ENCODE measurements at regions not wholly inside any gene's neighbourhood (a gene's known extent, or its start where the extent isn't known, plus 50 kb on each side); places are given as distances from the start of the nearest gene placed in this dataset.

DNA sequence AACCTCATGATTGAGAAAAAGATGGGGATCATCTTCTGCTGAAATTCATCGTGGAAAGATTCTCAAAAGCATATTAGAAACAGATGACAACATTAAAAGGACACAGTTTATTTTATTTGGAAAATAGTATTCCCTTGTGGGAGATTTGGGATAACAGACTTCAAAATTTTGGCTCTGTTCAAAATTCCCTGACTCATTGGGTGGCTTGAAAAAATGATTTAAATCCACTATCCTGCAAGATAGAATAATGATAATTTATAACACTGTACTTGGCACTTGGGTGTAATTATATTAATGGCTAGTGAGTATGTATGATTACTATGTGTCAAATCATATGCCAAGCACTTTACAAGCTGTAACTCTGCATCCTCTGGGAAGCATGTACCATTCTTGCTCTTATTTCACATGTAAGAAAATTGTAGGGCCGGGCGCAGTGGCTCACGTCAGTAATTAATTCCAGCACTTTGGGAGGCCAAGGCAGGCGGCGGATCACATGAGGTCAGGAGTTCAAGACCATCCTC lies 128.8 kb downstream of the LMNTD1 start:
- no peak overlapping the region for H2AFZ ChIP-seq (ENCODE audit: low read depth, low read length)
- no peaks in the 10 kb centered on the region for H3K27me3 ChIP-seq (ENCODE audit: control insufficient read depth in 2 of 2, insufficient read depth in 2 of 2, low read length in 2 of 2)
- no peaks in the 10 kb centered on the region for H3K79me2 ChIP-seq (ENCODE audit: control insufficient read depth, insufficient read depth, low read length)
- no peak for FAIRE-seq
- H3K36me3 ChIP-seq (ENCODE audit: control insufficient read depth, insufficient read depth, low read length), result no peaks in the 10 kb centered on the region
- H3K4me3 ChIP-seq, result no peak overlapping the region
- in situ Hi-C loops (cut with MboI) (no loop called here), intact Hi-C loops (cut with micrococcal nuclease) (no loop called here)
- no peaks in the 10 kb centered on the region for H3K9me1 ChIP-seq (ENCODE audit: control insufficient read depth, insufficient read depth, low read length)
- TF ChIP-seq ZBED1 (IDR thresholded peaks at IDR 0.05), result no peak
- TF ChIP-seq KLF6 (CRISPR knock-in tag; IDR thresholded peaks at IDR 0.05; ENCODE audit: borderline replicate concordance), result no peak
- no peak for TF ChIP-seq ZZZ3 (IDR thresholded peaks at IDR 0.05)
- TF ChIP-seq MIER1 (IDR thresholded peaks at IDR 0.05; ENCODE audit: low read depth), result no peak
- TF ChIP-seq, protein P1, sequence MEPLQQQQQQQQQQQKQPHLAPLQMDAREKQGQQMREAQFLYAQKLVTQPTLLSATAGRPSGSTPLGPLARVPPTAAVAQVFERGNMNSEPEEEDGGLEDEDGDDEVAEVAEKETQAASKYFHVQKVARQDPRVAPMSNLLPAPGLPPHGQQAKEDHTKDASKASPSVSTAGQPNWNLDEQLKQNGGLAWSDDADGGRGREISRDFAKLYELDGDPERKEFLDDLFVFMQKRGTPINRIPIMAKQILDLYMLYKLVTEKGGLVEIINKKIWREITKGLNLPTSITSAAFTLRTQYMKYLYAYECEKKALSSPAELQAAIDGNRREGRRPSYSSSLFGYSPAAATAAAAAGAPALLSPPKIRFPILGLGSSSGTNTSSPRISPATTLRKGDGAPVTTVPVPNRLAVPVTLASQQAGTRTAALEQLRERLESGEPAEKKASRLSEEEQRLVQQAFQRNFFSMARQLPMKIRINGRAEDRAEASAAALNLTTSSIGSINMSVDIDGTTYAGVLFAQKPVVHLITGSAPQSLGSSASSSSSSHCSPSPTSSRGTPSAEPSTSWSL (CRISPR knock-in tag; IDR thresholded peaks at IDR 0.05; ENCODE audit: borderline replicate concordance), result no peak
- no peak for TF ChIP-seq ZNF263 (CRISPR knock-in tag; IDR thresholded peaks at IDR 0.05; ENCODE audit: borderline replicate concordance)
- no peak for TF ChIP-seq ZNF76 (CRISPR knock-in tag; IDR thresholded peaks at IDR 0.05; ENCODE audit: borderline replicate concordance)
- TF ChIP-seq, protein P2, sequence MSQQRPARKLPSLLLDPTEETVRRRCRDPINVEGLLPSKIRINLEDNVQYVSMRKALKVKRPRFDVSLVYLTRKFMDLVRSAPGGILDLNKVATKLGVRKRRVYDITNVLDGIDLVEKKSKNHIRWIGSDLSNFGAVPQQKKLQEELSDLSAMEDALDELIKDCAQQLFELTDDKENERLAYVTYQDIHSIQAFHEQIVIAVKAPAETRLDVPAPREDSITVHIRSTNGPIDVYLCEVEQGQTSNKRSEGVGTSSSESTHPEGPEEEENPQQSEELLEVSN (IDR thresholded peaks at IDR 0.05; ENCODE audit: borderline replicate concordance in 1 of 2, extremely low read depth in 1 of 2, insufficient read depth in 1 of 2, insufficient read length in 1 of 2, low read depth in 1 of 2, low read length in 1 of 2, poor library complexity in 1 of 2, severe bottlenecking in 1 of 2), result no peak
- TF ChIP-seq ZC3H4 (CRISPR knock-in tag; IDR thresholded peaks at IDR 0.05; ENCODE audit: borderline replicate concordance), result no peak
- no peak for TF ChIP-seq L3MBTL2 (IDR thresholded peaks at IDR 0.05)
- TF ChIP-seq BHLHE40 (IDR thresholded peaks at IDR 0.05; ENCODE audit: low read length), result no peak
- no peak for TF ChIP-seq NCOA6 (IDR thresholded peaks at IDR 0.05)
- no peak for TF ChIP-seq POLR2H (tag; IDR thresholded peaks at IDR 0.05; ENCODE audit: low read depth)
- H3K4me2 ChIP-seq (ENCODE audit: insufficient read depth, low read length), result no peak overlapping the region
- no peaks in the 10 kb centered on the region for H3K9me3 ChIP-seq (replicated peaks; ENCODE audit: control insufficient read depth, insufficient read depth, low read depth, low read length)
- no peaks in the 10 kb centered on the region; a peak in 1 of 5 replicates for H3K4me1 ChIP-seq (replicated peaks in 1 of 2; ENCODE audit: control insufficient read depth in 2 of 2, insufficient read depth in 2 of 2, low read length in 2 of 2)
- POLR2A ChIA-PET, result no interaction called here
- no peaks in the 10 kb centered on the region for H4K20me1 ChIP-seq (replicated peaks; ENCODE audit: control insufficient read depth, insufficient read depth, low read length)
- no peak for DNase-seq (ENCODE audit: extremely low read depth in 1 of 4, low spot score in 3 of 4)
- CTCF ChIA-PET (ENCODE audit: low intra/inter-chr PET ratio), result interaction anchor here (0.5 kb wide), 1 partner anchor 37 kb away, joined by 3 read pairs; no protein-coding TSS in a partner anchor
- H3K27ac ChIP-seq (ENCODE audit: extremely low read depth, low read depth, low read length), result no peak overlapping the region
- H3K9ac ChIP-seq (ENCODE audit: insufficient read depth in 1 of 2, low read depth in 2 of 2, low read length in 2 of 2), result no peak overlapping the region
- 2% methylated on average over 6 of the region's 6 CpGs for whole genome bisulfite sequencing (ENCODE audit: insufficient coverage, low coverage, missing lambda C conversion rate)
- ATAC-seq, result no peak
- BruUV-seq (replicated peaks), result no TSS peak
